Upper lobe of left lung (tissue), 4 donors: ENCODE measurements at regions not wholly inside any gene's neighbourhood (a gene's known extent, or its start where the extent isn't known, plus 50 kb on each side); places are given as distances from the start of the nearest gene placed in this dataset.

Experiments
- EP300 ChIP-seq, 4 donors: sonication (generic); formaldehyde crosslinking; IDR thresholded peaks; one replicate each; pipeline ENCODE4 v1.5.1; 2017; ENCODE audit warnings: antibody characterized with exemption in 4 of 4, control low read depth in 2 of 4
- POLR2A ChIP-seq, 4 donors: fragments of 450-650 bp; IDR thresholded peaks; one replicate each; pipeline ENCODE4 v1.5.1; 2016 to 2017; ENCODE audit warnings: antibody characterized with exemption in 4 of 4, mild to moderate bottlenecking in 2 of 4
- POLR2AphosphoS5 ChIP-seq, 2 donors: sonication (generic); formaldehyde crosslinking; IDR thresholded peaks; one replicate each; pipeline ENCODE4 v1.5.1; 2017; ENCODE audit warnings: antibody characterized with exemption in 2 of 2
- TF ChIP-seq, protein P1 (sequence below), 6 experiments: fragments of 450-650 bp in 4 of 6; fragments of 200-600 bp in 2 of 6; sonication (generic) in 2 of 6; IDR thresholded peaks; one replicate each; pipeline ENCODE4 v1.5.1; 2016 to 2019; ENCODE audit warnings: antibody characterized with exemption in 6 of 6

DNA sequence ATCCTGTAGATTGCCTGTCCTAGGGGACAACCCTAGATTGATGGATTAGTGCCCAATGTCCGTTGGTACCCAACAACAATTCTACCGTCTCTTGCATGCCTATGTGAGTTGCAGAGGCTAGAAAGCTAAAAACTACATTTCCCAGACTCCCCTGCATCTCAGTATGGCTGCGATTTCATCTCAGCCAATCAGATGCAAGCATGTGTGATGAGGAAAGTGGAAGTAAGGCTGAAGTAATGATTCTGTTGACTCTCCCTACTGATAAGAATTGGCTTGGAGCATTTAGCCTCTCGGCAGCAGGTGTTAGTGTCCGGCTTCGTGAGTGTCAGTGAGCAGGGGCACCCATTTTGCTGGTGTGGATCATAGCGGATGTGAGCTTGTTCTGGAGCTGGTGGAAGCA is 171.9 kb downstream of the FGFR2 start:
- TF ChIP-seq POLR2A (IDR thresholded peaks at IDR 0.05) = no peak
- TF ChIP-seq, protein P1, sequence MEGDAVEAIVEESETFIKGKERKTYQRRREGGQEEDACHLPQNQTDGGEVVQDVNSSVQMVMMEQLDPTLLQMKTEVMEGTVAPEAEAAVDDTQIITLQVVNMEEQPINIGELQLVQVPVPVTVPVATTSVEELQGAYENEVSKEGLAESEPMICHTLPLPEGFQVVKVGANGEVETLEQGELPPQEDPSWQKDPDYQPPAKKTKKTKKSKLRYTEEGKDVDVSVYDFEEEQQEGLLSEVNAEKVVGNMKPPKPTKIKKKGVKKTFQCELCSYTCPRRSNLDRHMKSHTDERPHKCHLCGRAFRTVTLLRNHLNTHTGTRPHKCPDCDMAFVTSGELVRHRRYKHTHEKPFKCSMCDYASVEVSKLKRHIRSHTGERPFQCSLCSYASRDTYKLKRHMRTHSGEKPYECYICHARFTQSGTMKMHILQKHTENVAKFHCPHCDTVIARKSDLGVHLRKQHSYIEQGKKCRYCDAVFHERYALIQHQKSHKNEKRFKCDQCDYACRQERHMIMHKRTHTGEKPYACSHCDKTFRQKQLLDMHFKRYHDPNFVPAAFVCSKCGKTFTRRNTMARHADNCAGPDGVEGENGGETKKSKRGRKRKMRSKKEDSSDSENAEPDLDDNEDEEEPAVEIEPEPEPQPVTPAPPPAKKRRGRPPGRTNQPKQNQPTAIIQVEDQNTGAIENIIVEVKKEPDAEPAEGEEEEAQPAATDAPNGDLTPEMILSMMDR (IDR thresholded peaks at IDR 0.05) = no peak
- no peak for TF ChIP-seq POLR2AphosphoS5 (IDR thresholded peaks at IDR 0.05)
- no peak for TF ChIP-seq EP300 (IDR thresholded peaks at IDR 0.05)
